RWPE2 (cell line): ENCODE measurements at regions not wholly inside any gene's neighbourhood (a gene's known extent, or its start where the extent isn't known, plus 50 kb on each side); places are given as distances from the start of the nearest gene placed in this dataset.
"Not testable (repeated sequence)": the region's sequence is repeated elsewhere in the genome, so short reads cannot be mapped to it uniquely, and the experiment has no call there.

ENCODE experiments used
- ATAC-seq: fragments of 200-7000 bp; cut with Tn5 transposase; 3 replicates; pipeline ENCODE4 v1.9.1; 2021; ENCODE audit warnings: low read depth
- DNase-seq: peaks from one replicate; pipeline ENCODE4 v3.0.0-alpha.2; 2020; ENCODE audit warnings: low spot score
- H3K27ac ChIP-seq: fragments of 450-650 bp; 2 replicates; pipeline ENCODE4 v1.5.1; 2017; ENCODE audit warnings: mild to moderate bottlenecking; ENCODE audit not compliant: poor library complexity, severe bottlenecking
- H3K27me3 ChIP-seq: fragments of 250-450 bp; sonication (Bioruptor Pico); 2 replicates; pipeline ENCODE4 v1.5.1; 2021; ENCODE audit warnings: mild to moderate bottlenecking, moderate library complexity; ENCODE audit not compliant: insufficient read depth, poor library complexity, severe bottlenecking
- H3K36me3 ChIP-seq: fragments of 250-450 bp; sonication (Bioruptor Pico); 2 replicates; pipeline ENCODE4 v1.5.1; 2020; ENCODE audit warnings: low read depth, mild to moderate bottlenecking, moderate library complexity
- H3K4me1 ChIP-seq: fragments of 250-450 bp; sonication (Bioruptor Pico); 2 replicates; pipeline ENCODE4 v1.5.1; 2021; ENCODE audit warnings: mild to moderate bottlenecking, moderate library complexity; ENCODE audit not compliant: insufficient read depth, poor library complexity, severe bottlenecking
- H3K4me3 ChIP-seq: fragments of 250-450 bp; sonication (Bioruptor Pico); 2 replicates; pipeline ENCODE4 v1.5.1; 2021; ENCODE audit warnings: mild to moderate bottlenecking, moderate library complexity; ENCODE audit not compliant: severe bottlenecking
- H3K9me3 ChIP-seq: fragments of 250-450 bp; sonication (Bioruptor Pico); 2 replicates; pipeline ENCODE4 v1.5.1; 2021; ENCODE audit warnings: mild to moderate bottlenecking, moderate library complexity; ENCODE audit not compliant: severe bottlenecking
- CTCF ChIP-seq: fragments of 450-650 bp; IDR thresholded peaks from one replicate; pipeline ENCODE4 v1.5.1; 2017; ENCODE audit warnings: mild to moderate bottlenecking, moderate library complexity; ENCODE audit not compliant: poor library complexity, severe bottlenecking

DNA sequence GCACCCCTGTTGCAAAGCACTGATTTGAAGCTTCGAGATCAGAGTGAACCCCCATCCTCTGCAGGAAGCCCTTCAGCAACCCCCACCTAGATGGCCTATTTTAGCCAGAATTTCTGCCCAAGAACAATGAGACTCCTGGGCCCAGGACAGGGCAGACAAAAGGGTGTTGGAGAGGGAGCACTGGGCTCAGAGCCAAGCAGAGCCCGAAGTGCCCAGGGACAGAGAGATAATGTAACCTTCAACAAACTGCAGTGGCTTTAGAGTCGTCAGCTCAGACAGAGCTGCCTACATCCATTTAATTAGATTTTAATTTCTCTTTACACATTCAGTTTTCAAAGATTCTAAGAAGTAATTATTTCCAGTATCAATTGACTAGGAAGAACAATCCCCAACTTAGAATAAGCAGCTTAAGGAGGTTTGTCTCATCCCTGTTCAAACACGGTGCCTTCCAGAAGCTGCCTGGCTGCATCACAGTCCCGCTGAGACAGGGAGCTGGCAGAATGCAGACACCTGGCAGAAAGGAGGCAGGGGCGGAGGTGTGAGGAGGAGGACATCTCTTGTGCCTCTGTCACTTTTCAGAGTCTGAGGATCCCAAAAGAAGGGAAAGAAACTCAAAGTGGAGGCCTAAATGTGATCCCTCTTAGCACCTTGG lies 504.9 kb upstream of the CCDC196 start:
- no peak for DNase-seq
- no peak overlapping the region for H3K4me3 ChIP-seq
- no peak for TF ChIP-seq CTCF
- H3K4me1 ChIP-seq = no peaks in the 10 kb centered on the region
- H3K27ac ChIP-seq = no peak overlapping the region
- no peak for ATAC-seq
- H3K27me3 ChIP-seq = no peaks in the 10 kb centered on the region
- no peaks in the 10 kb centered on the region for H3K36me3 ChIP-seq
- H3K9me3 ChIP-seq = no peaks in the 10 kb centered on the region

- TF ChIP-seq CTCF = no peak
- Histone ChIP-seq H3K27ac (no peak overlapping the region), H3K9me3 (no peaks in the 10 kb centered on the region), H3K4me3 (no peak overlapping the region), H3K36me3 (no peaks in the 10 kb centered on the region), H3K4me1 (no peaks in the 10 kb centered on the region), H3K27me3 (no peaks in the 10 kb centered on the region)
- DNase-seq = no peak
- no peak for ATAC-seq
These were observed 500.1 kb upstream of the CCDC196 start for GRCh38 chr14:65986041-65986440.

DNA sequence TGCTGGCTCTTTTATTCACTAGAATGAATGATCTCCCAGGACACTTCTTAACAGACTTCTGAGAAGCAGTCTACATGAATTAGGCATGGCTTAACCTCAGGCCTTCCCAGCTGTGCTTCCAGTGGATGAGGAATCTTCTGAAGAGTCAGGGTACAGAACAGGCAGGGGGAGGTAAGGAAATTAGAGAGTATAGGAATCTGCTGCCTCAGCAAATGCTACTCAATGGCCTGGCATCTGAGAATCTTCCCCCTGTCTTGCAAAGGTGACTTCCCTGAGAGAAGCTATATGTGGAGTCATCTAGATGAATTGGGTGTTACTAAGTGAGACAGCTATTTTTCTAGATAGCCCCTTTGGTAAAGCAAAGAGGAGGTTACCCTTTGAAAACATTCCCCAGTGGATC lies 496.2 kb upstream of the CCDC196 start:
- H3K4me3 ChIP-seq = no peak overlapping the region
- no peak for ATAC-seq
- no peaks in the 10 kb centered on the region for H3K4me1 ChIP-seq
- no peak for TF ChIP-seq CTCF
- no peaks in the 10 kb centered on the region for H3K36me3 ChIP-seq
- no peak for DNase-seq
- no peaks in the 10 kb centered on the region for H3K27me3 ChIP-seq
- H3K27ac ChIP-seq = no peak overlapping the region
- H3K9me3 ChIP-seq = no peaks in the 10 kb centered on the region

DNA sequence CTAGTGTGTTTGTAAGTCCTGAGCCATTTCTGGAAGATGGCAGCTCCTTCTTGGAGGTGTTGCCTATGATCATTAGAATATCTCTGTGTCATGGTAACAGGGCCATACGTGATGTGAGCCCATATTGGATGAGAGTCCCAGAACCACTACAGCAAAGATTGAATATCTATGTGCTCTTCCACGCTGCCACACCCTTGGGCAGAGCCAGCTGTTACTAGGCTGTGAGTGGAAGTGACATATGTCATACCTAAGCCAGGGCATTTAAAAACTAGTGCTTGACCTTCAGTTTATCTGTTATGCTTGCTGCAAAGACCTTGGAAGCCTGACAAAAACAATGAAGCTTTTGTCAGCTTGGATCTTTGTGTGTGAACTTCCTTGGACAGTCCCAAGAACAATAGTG lies 495.1 kb upstream of the CCDC196 start:
- no peaks in the 10 kb centered on the region for H3K27me3 ChIP-seq
- DNase-seq = no peak
- H3K9me3 ChIP-seq = no peaks in the 10 kb centered on the region
- H3K4me1 ChIP-seq = no peaks in the 10 kb centered on the region
- no peaks in the 10 kb centered on the region for H3K36me3 ChIP-seq
- TF ChIP-seq CTCF = no peak
- H3K4me3 ChIP-seq = no peak overlapping the region
- no peak overlapping the region for H3K27ac ChIP-seq
- no peak for ATAC-seq

DNA sequence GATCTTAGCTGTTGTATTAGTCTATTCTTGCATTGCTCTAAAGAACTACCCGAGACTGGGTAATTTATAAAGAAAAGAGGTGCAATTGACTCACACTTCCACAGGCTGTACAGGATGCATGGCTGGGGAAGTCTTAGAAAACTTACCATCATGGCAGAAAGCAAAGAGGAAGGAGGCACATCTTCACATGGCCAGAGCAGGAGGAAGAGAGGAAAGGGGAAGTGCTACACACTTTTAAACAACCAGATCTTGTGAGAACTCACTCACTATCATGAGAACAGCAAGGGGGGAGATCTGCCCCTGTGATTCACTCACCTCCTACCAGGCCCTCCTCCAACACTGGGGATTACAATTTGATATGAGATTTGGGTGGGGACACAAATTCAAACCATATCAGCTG lies 494.2 kb upstream of the CCDC196 start:
- DNase-seq, ATAC-seq, H3K36me3 ChIP-seq, H3K9me3 ChIP-seq, H3K27me3 ChIP-seq, H3K4me3 ChIP-seq, H3K4me1 ChIP-seq, H3K27ac ChIP-seq: not testable (repeated sequence)
